ENCODE measurements at regions not wholly inside any gene's neighbourhood (a gene's known extent, or its start where the extent isn't known, plus 50 kb on each side); places are given as distances from the start of the nearest gene placed in this dataset.
"Not testable (repeated sequence)": the region's sequence is repeated elsewhere in the genome, so short reads cannot be mapped to it uniquely, and the experiment has no call there.

GRCh38 chr13:109979676-109980075, 193.3 kb upstream of the IRS2 start:
- DNase-seq (ENCODE audit: low read depth in 3 of 3), result not testable (repeated sequence)

GRCh38 chr13:109979228-109979627, 192.8 kb upstream of the IRS2 start:
- DNase-seq (ENCODE audit: low read depth in 3 of 3), result no peak

GRCh38 chr13:109977212-109977968, 191.0 kb upstream of the IRS2 start:
- no peak for DNase-seq (ENCODE audit: low read depth in 3 of 3)

GRCh38 chr13:109976206-109976997, 190.0 kb upstream of the IRS2 start:
- no peak for DNase-seq (ENCODE audit: low read depth in 3 of 3)

- no peak for DNase-seq (ENCODE audit: low read depth in 3 of 3)
These were observed 188.0 kb upstream of the IRS2 start for GRCh38 chr13:109974354-109974753.

- DNase-seq (ENCODE audit: low read depth in 3 of 3), result no peak
These were observed 186.9 kb upstream of the IRS2 start for GRCh38 chr13:109973279-109973678.

- DNase-seq (ENCODE audit: low read depth in 3 of 3), result no peak
These were observed 185.2 kb upstream of the IRS2 start for GRCh38 chr13:109971456-109972090.

- DNase-seq (ENCODE audit: low read depth in 3 of 3), result no peak
These were observed 184.6 kb upstream of the IRS2 start for GRCh38 chr13:109971006-109971405.

GRCh38 chr13:109968876-109969577, 182.6 kb upstream of the IRS2 start:
- no peak for DNase-seq (ENCODE audit: low read depth in 3 of 3)

- no peak for DNase-seq (ENCODE audit: low read depth in 3 of 3)
These were observed 177.7 kb upstream of the IRS2 start for GRCh38 chr13:109963960-109964563.

- no peak for DNase-seq (ENCODE audit: low read depth in 3 of 3)
These were observed 177.0 kb upstream of the IRS2 start for GRCh38 chr13:109963384-109963783.

- DNase-seq (ENCODE audit: low read depth in 3 of 3), result no peak
These were observed 173.5 kb upstream of the IRS2 start for GRCh38 chr13:109959903-109960302.

- no peak for DNase-seq (ENCODE audit: low read depth in 3 of 3)
These were observed 171.5 kb upstream of the IRS2 start for GRCh38 chr13:109957875-109958274.

GRCh38 chr13:109955598-109955997, 169.2 kb upstream of the IRS2 start:
- no peak for DNase-seq (ENCODE audit: low read depth in 3 of 3)

GRCh38 chr13:109954441-109954840, 168.1 kb upstream of the IRS2 start:
- no peak for DNase-seq (ENCODE audit: low read depth in 3 of 3)

GRCh38 chr13:109951491-109951890, 165.1 kb upstream of the IRS2 start:
- no peak for DNase-seq (ENCODE audit: low read depth in 3 of 3)

- no peak for DNase-seq (ENCODE audit: low read depth in 3 of 3)
These were observed 163.0 kb upstream of the IRS2 start for GRCh38 chr13:109949397-109949796.

GRCh38 chr13:109947006-109947405, 160.6 kb upstream of the IRS2 start:
- DNase-seq (ENCODE audit: low read depth in 3 of 3), result no peak

GRCh38 chr13:109945206-109945960, 159.0 kb upstream of the IRS2 start:
- DNase-seq (ENCODE audit: low read depth in 3 of 3), result no peak

- no peak for DNase-seq (ENCODE audit: low read depth in 3 of 3)
These were observed 155.6 kb upstream of the IRS2 start for GRCh38 chr13:109941951-109942350.

GRCh38 chr13:109941221-109941620, 154.8 kb upstream of the IRS2 start:
- DNase-seq (ENCODE audit: low read depth in 3 of 3), result no peak
